GDM1 (cell line): ENCODE measurements at regions not wholly inside any gene's neighbourhood (a gene's known extent, or its start where the extent isn't known, plus 50 kb on each side); places are given as distances from the start of the nearest gene placed in this dataset.

Experiments used
- DNase-seq: peaks from one replicate; lab custom pipeline; 2025; lab: John Stamatoyannopoulos, UW

DNA sequence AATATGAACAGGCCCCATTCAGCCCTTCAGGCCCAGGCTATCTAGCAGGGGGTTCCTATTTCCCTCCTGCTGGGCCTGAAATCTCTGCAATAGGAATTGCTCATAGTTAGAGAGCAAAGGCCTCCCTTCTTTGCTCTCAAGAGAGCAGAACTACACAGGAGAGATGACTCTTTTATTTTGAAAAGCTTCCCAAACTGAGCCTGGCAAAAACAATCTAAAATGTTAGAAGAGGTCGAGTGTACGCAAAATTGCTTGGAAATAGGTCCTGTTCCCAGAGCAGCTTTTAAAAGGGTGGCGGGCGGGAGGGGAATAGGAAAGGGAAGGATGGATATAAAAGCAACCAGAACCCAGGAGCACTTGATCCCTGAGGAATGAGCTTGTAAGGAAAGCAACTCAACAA, 68.4 kb upstream of the APCDD1 start:
- no peak for DNase-seq

DNA sequence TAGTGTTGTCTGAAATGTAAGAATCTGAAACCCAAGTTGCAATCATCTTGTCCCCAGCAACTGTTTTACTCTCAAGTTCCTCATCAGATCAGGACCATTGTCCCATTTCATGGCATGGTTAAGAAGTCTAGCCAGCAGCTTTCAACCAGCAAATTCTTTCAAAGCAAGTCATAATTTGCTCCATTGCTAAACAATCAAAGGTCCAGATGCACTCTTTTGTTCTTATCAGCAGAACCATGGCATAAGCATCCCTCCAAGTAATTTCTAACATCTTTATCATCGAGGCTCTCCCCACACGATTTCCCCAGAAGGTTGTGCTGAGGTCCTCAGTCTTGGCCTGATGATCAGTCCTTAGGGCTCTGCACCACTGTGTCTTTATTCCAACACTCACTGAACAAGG, 67.5 kb upstream of the APCDD1 start:
- no peak for DNase-seq

DNA sequence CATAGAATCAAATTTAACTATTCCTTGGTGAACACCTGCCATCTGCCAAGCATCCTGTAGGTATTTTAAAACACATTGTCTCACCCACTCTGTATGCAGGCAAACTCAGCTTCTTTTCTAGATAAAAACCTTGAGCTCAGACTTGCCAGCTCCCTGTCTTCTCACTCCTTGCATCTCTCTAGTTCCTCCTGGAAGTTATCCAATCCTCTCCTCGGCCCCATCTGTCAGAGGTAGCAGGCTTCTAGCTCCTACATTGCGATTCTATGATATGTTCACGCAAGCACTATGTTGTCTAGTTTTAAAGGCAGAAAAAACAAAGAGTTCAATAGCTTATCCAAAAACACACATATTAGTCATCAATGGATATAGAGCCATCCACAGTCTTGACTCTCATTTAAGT, 67.0 kb upstream of the APCDD1 start:
- no peak for DNase-seq

DNA sequence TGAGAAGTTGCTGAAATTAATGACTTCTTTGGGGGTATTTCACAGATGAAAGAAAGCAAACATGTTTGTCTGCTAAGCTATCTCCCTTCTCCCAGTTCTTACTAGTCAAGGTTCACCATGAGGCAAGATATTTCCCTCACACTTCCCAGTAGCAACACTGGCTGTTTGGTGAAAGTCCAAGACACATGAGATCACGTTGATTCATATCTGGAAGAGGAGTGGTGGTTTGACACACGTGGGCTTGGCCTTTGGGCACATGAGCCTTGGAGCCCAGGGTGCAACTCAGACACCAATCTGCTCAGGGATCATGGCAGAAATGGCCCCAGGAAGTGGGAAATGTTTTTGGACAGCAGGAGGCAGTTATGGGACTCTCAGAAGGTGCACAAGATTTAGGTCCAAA, 66.1 kb upstream of the APCDD1 start:
- DNase-seq: no peak

DNA sequence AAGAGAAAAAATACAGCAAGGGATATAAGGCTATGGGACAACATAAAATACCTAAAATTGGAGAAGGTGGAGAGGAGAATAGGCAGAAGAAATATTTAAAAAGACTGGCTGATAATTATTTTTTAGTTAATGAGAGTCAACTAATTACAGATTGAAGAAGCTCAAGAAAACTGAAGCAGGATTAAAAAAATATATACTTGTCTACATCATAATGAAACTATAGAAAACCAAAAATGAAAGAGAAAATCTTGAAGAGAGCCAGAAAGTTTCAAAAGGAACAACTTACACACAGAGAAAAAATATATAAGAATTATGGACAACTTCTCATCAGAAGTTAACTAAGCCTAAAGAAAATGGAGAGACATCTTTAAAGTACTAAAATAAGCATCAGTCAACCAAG, 62.9 kb upstream of the APCDD1 start:
- DNase-seq: no peak

DNA sequence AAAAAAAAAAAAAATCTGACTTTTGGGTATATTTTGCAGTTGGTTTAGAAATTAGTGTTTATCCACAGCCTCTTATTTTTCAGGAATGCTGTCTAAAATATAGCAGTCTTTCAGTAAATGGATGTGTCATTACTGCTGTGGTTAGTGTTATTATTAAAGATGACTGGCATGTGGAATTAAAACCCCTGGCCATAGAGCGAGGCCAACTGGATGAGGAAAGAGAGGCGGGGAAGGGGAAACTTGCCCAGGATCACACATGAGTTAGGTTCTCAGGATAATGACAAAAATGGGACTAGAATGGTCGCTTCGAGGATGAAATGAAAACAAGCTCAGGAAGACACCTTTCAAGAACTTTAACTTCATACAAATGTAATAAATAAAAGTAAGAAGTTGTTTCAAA, 57.4 kb upstream of the APCDD1 start:
- no peak for DNase-seq

DNA sequence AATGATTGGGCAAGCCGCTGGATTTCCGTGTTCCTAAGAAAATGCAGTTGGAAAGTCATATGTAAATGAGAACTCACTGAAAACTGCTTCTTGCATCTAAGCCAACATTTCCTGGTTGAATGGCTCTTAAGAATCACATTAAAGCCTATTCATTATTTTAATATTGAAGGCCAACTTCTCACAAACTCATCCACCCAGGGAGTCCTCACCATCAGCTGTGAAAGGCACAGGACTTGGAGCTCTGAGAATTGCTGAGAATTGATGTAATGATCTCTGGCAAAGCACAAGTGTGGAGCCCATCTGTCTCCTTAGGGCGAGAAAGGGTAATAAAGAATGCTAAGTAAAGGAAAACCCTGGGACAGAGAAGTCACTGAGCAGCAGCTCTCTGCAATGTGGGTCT, 55.9 kb upstream of the APCDD1 start:
- no peak for DNase-seq

DNA sequence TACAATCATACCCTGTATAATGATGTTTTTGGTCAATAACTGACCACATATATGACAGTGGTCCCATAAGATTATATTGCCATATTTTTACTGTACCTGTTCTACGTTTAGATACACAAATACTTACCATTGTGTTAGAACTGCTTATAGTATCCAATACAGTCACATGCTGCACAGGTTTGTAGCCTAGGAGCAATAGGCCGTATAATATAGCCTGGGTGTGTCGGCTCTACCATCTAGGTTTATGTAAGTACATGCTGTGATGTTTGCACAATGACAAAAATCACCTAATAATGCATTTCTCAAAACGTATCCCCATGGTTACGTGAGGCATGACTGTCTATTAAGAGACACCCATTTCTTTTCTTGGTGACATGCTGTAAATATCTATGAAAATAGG, 55.0 kb upstream of the APCDD1 start:
- no peak for DNase-seq

DNA sequence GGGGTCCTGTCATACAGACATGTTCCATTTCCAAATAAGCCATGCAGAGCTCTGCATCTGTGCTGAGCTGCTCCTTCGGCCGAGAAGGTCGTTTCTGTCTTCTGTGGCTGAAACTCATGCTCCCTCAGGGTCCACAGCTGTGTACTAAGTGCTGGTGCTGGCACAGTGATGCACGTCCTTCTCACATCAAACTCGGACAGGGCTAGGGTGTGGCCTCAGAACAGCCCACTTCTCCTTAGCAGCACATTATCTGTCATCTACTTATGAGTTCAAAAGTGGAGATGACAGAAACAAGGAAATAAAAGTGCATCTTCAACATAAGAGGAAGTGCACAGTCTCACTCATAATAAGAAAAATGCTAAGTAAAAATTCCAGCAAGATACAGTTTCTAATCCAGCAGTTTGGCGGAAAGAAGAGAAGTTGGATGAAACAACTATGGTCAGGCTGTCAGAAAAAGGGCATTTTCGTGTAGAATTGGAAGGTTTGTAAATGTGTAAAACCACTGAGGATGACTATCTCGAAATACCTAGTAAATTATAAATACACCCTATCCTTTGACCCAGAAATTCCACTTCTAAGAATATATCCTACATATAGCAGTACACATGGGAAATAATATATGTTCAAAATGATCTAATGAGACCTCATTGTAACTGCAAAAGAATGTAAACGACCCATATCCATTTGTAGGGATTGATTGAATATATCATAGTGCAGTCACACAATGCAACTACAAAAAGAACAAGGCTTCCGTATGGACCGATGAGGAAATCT, 53.7 kb upstream of the APCDD1 start:
- DNase-seq: no peak

DNA sequence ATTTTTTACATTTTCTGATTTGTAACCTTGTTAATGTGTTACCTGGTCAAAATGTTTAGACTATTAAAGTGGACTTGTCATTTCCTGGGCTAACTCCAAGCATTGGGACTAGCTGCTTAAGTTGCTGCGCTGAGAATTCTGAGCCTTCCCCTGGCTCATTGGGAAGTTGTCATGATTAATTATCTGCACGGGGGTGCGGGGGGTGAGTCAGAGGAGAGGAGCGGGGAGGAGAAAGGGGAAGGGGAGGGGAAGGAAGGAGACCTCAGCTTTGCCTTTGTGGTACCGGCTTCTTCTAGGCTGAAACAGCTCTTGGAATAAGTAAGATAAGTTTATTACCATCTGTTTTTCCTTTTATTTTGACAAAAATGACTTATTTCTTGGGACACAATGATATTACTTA, 52.9 kb upstream of the APCDD1 start:
- DNase-seq: no peak

DNA sequence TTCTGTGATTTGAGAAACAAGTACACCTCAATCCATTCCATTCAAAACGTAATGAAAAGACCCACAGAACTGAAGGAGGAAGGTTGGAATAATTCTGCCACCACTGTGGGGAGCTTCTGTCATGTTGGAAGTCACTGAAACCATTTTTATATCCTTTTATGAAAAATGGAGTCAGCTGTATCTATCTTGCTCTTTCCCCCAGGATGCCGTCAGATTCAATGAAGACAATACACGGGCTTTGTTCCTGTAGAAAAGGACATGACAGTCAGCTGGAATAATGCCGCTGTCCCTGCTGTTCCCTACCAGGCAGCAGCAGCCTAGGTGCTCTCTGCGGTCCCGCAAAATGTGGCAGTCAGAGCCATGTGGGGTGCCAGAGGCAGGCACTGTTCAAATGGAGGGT, 52.5 kb upstream of the APCDD1 start:
- DNase-seq: no peak

DNA sequence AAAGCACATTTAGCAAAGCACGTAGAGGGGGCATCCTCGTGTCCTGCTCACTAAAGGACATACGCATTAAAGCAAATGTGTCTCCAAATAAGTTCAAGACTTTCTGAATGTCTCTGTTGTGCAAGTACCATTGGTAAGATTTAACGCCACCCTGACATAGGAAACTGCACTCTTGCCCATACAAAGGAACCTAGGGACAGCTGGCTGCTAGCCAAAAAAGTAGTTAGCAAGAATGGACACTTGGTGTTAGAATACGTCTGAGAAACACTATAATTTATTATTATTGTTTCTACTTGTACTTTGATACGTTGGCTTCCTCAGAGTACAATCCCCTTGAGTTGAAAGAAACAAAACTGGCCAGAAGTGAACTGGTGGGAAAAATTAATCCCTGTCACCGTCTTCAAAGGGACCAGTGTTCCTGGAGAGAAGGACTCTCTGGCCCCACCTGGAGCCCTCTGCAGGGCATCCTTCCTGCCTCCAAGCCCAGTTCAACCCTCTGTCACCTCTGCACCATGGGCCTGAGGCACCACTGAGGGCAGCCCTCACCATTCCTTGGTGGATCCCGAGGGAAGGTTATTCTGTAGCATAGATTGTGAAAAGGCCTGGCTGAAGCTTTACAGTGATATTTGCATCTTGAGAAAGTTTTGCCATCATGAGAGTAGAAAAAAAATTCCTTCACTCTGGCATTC, 51.4 kb upstream of the APCDD1 start:
- DNase-seq: no peak

DNA sequence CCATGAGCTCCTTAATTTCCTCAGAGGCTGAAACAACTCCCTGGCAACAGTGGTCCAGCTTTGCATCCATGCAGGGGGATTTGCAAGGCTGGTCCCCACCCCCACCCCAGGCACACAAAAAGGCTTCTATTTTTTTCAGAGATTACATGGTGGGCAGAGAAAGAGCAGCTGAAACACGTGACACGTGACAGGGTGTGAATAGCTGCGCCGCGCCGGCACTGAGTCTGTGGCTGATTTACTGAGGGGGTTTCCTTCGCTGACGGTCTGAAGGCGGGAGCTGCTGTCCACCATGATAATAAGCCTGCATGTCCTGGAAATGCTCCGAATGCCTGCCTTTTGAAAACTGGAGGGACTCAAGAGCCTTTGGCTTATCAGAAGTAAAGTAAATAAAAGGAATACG, 50.7 kb upstream of the APCDD1 start:
- DNase-seq: no peak

DNA sequence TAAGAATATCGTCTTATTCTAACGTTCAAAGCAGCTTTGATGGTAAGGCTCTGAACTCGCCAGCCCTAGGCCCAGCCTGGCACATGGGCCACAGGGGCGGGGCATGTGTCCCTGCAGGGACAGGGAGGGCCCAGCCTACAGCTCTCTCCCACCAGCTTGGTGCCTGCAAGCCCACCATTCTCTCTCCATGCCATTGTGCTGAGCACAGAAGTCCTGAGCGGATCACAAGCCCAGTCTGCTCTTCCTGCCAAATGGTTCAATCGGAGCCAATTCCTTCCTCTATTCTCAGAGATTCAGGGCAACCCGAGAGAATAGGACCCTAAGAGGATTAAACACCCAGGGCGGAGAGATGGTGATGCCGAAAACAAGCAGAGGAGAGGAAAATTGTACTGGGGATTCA, 50.3 kb upstream of the APCDD1 start:
- no peak for DNase-seq
